Stimulated activated memory B cell treated with anti-CD40 and anti-IgM and Interleukin-4, amounts not matched to agents 10 μg/mL and 1 μg/mL and 100 μg/mL, for 72 hours (primary cell): ENCODE measurements at regions not wholly inside any gene's neighbourhood (a gene's known extent, or its start where the extent isn't known, plus 50 kb on each side); places are given as distances from the start of the nearest gene placed in this dataset.

Source experiments
- ATAC-seq: fragments of 150-1000 bp; cut with Tn5 transposase; 2 replicates; pipeline ENCODE4 v1.10.0; 2021
- H3K27ac Mint-ChIP-seq: one replicate; pipeline ENCODE4 v1.8.0; 2022; ENCODE audit warnings: mild to moderate bottlenecking, mixed read lengths
- H3K27me3 Mint-ChIP-seq: one replicate; pipeline ENCODE4 v1.8.0; 2022; ENCODE audit warnings: mixed read lengths
- H3K36me3 Mint-ChIP-seq: one replicate; pipeline ENCODE4 v1.8.0; 2022; ENCODE audit warnings: mixed read lengths
- H3K4me1 Mint-ChIP-seq: one replicate; pipeline ENCODE4 v1.8.0; 2022; ENCODE audit warnings: mixed read lengths
- H3K4me3 Mint-ChIP-seq: one replicate; pipeline ENCODE4 v1.8.0; 2022; ENCODE audit warnings: mild to moderate bottlenecking, moderate library complexity, mixed read lengths
- H3K9me3 Mint-ChIP-seq: one replicate; pipeline ENCODE4 v1.8.0; 2022; ENCODE audit warnings: mixed read lengths

DNA sequence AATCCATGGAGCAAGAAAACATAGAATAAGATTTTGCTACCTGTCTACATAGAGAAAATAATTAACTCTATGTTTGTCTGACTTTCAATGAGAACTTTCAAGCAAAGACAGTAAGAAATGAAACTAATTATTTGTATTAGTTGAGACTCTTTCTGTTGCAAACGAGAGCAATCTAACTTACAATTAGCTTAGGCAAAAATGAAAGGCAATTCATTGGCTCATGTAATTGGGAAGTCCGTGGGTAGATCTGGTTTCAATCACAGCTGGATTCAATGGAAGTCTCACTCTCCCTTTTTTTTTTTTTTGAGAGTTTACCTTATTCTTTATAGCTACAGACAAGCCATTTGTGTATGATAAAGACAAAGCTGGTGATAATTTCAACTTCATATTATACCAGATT lies 68.2 kb upstream of the STXBP5 start:
- Mint-ChIP-seq H3K4me3 (no peak overlapping the region), H3K4me1 (no peaks in the 10 kb centered on the region), H3K36me3 (no peaks in the 10 kb centered on the region), H3K27me3 (no peaks in the 10 kb centered on the region), H3K27ac (no peak overlapping the region), H3K9me3 (no peaks in the 10 kb centered on the region)
- ATAC-seq, result no peak

DNA sequence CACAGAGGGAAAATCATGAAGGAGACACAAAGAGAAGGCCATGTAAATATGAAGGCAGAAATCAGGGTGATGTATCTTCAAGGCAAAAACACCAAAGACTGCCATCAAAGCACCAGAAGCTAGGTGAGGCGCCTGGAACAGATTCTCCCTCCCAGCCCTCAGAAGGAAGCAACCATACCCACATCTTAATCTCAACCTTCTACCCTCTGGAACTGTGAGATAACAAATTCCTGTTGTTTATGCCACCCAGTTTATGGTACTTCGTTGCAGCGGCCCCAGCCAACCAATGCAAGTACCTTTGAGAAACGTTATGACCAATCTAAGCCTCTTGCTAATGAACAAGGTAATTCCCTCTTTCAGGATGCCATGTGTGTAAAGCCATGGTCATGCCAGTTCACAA lies 66.2 kb upstream of the STXBP5 start:
- Mint-ChIP-seq H3K9me3 (no peaks in the 10 kb centered on the region), H3K27ac (no peak overlapping the region), H3K36me3 (no peaks in the 10 kb centered on the region), H3K4me3 (no peak overlapping the region), H3K27me3 (no peaks in the 10 kb centered on the region), H3K4me1 (no peaks in the 10 kb centered on the region)
- no peak for ATAC-seq

DNA sequence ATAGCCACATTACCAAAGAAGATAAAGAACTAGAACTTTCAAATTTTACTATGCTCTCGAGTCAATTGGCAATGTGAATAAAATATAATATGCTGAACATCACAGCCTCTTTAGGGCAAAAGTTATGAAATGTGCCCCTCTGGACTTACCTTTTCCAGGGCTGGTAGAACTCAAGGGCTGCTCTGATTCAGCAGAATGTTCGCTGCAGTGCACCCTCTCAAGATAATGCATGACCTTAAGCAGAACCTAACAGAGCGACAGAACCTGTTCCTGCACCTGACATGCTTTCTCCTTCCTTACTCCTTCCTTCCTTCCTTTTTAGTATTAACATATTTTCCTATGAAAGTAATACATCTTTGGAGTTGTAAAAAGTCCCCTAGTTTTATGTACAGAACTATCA lies 65.4 kb upstream of the STXBP5 start:
- Mint-ChIP-seq H3K4me1 (no peaks in the 10 kb centered on the region), H3K36me3 (no peaks in the 10 kb centered on the region), H3K4me3 (no peak overlapping the region), H3K27ac (no peak overlapping the region), H3K27me3 (no peaks in the 10 kb centered on the region), H3K9me3 (no peaks in the 10 kb centered on the region)
- no peak for ATAC-seq

DNA sequence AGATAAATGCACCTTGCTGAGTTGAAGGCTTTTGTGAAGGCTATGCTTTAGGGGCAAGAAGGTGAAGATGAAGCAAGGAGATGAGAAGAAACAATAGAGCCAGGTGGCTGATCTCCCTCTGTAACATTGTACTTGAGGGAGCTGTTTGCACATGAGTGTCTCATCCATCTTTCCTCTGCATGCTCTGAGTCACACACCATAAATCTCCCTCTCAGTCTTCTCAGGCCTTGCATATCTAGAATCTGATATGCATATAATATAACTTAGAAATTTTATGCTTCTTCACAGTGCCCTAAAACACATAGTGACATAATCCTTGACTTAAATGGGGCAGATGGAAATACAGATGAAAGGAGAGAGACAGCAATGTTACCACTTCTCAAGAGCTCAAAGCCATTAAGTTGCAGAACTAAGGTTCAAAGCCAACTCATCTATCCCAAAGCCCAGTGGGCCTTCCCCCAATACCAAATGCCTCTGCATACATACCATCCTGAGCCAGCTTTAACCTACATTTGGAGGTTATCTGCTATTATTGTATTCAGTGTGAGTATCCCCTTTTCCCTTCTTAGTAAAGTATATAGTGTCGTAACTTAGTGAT lies 62.4 kb upstream of the STXBP5 start:
- H3K4me1 Mint-ChIP-seq, result no peaks in the 10 kb centered on the region
- H3K9me3 Mint-ChIP-seq, result no peaks in the 10 kb centered on the region
- no peaks in the 10 kb centered on the region for H3K27me3 Mint-ChIP-seq
- no peak for ATAC-seq
- H3K4me3 Mint-ChIP-seq, result no peak overlapping the region
- no peaks in the 10 kb centered on the region for H3K36me3 Mint-ChIP-seq
- H3K27ac Mint-ChIP-seq, result no peak overlapping the region

DNA sequence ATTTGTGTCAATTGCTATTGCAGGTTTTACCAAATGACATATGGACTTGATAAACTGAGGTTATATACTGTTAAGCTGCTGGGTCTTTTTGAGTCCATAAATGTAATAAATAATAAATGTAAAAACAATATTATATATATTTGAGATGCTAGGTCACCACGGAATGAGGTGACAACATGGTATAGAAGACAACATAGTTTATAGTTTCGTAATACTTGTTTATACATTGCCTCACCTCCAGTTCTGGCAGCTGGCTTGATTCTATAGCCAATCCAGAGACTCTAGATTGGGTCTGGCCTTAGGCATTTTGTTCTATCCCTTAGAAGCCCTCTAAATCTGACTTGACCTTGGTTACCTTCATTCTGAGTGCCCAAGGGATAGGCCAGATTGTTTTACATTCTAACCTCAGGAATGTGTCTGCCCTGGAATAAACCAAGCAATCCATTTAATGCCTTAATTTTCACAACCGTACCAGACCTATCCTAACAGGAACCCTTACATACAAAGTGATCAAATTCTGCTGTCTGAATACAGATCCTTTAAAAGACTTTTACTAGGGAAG lies 61.5 kb upstream of the STXBP5 start:
- Mint-ChIP-seq H3K36me3 (no peaks in the 10 kb centered on the region), H3K4me3 (no peak overlapping the region), H3K9me3 (no peaks in the 10 kb centered on the region), H3K27ac (no peak overlapping the region), H3K4me1 (no peaks in the 10 kb centered on the region), H3K27me3 (no peaks in the 10 kb centered on the region)
- no peak for ATAC-seq

DNA sequence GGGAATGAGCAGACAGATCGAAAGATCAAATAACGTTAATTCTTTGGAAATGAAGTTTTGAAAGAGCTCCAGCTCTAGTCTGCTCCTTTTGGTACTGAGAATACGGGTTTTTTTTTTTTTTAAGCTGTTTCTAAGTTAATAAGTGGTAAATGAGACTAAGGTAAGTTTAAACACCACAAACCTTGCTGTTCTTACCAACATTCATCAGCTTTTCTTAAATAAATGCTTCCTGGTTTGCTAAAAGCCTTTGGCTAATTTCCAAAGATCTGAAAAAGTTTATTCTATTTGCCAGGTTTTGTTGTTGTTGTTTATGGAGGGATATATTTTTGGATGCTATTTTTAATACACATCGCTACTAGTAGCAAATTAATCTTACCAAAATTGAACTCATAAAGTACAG lies 55.1 kb upstream of the STXBP5 start:
- Mint-ChIP-seq H3K9me3 (no peaks in the 10 kb centered on the region), H3K27me3 (peaks cover 16% of the 10 kb centered on the region), H3K27ac (no peak overlapping the region), H3K4me1 (no peaks in the 10 kb centered on the region), H3K4me3 (no peak overlapping the region), H3K36me3 (no peaks in the 10 kb centered on the region)
- ATAC-seq, result no peak

DNA sequence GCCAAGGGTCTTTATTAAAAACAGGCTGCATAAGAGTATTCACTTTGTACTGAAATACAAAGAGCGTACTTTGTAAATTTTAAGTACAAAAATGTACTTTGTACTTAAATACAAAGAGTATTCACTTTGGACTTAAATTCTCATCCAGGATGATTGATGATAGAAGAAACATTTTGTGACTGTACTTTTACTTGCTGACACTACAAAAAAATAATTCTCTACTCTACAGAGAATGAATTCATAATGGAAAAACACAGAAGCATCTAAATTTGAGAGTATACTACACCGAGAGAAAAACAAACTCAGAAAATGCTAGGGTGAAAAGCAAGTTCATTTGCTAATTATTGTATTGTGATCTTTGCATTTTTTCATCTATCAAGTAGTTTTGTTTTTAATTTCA lies 54.4 kb upstream of the STXBP5 start:
- H3K4me1 Mint-ChIP-seq, result no peaks in the 10 kb centered on the region
- ATAC-seq, result no peak
- H3K27me3 Mint-ChIP-seq, result peaks cover 16% of the 10 kb centered on the region
- H3K36me3 Mint-ChIP-seq, result no peaks in the 10 kb centered on the region
- no peaks in the 10 kb centered on the region for H3K9me3 Mint-ChIP-seq
- H3K27ac Mint-ChIP-seq, result no peak overlapping the region
- H3K4me3 Mint-ChIP-seq, result no peak overlapping the region

DNA sequence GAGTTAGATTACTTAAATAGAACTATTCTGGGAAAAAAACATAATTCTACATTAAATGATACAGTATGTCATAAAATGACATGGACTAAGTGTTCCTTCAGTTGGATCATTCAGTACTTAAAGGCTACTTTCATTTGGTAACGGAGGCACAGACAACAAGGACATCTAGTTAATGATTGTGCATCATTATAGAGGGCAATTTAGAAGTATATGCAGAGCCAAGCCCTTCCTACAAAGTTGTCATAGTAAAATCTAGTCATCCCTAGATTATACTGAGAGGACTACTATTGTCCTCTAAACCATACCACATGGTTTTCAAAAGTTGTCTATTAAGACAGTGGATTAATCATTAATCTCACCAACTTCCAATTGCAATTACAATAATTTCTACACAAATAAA lies 53.9 kb upstream of the STXBP5 start:
- no peak overlapping the region for H3K27ac Mint-ChIP-seq
- no peak for ATAC-seq
- no peaks in the 10 kb centered on the region for H3K4me1 Mint-ChIP-seq
- H3K36me3 Mint-ChIP-seq, result no peaks in the 10 kb centered on the region
- H3K27me3 Mint-ChIP-seq, result peaks cover 16% of the 10 kb centered on the region
- no peaks in the 10 kb centered on the region for H3K9me3 Mint-ChIP-seq
- no peak overlapping the region for H3K4me3 Mint-ChIP-seq
